ENCODE measurements at regions not wholly inside any gene's neighbourhood (a gene's known extent, or its start where the extent isn't known, plus 50 kb on each side); places are given as distances from the start of the nearest gene placed in this dataset.

DNA sequence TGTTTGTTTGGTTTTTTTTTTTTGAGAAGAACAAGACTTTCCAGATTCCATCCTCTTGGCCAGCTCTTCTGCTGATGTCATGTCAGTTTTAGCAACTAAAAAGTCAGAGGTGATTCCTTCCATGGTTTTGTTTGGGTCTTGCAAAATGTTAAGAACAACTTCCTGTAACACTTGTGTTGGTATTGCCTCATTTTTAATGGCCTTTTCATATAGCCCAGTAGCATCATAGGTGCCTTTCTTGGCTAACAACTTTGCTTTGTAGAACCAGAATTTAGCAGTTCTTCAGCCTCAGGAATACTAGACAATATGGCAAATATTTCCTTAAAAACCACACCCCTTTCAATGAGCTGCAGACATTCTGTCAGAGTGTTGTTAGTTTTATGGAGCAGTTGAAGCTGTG, 99.5 kb upstream of the SIRPG start:
- FAIRE-seq (no peak), DNase-seq (ENCODE audit: low read depth, low spot score) (no peak)
- no TSS peak for BruUV-seq (replicated peaks)
- H4K20me1 ChIP-seq (replicated peaks; ENCODE audit: control insufficient read depth, extremely low read depth, insufficient read depth, low read length), result no peaks in the 10 kb centered on the region
- H3K4me2 ChIP-seq (ENCODE audit: insufficient read depth, low read length), result no peak overlapping the region
- intact Hi-C loops (cut with micrococcal nuclease) (no loop called here), dilution Hi-C loops (cut with MboI; ENCODE audit: extremely low pct_ligation_motif_present, low sequenced_read_pairs) (no loop called here)
- H3K4me1 ChIP-seq (ENCODE audit: control insufficient read depth, extremely low read depth, insufficient read depth, low read length), result peaks cover 3% of the 10 kb centered on the region
- CTCF ChIA-PET, result interaction anchor here (0.9 to 2.1 kb wide), 3 partner anchors 9 to 253 kb away, joined by 3 to 8 read pairs (median 5); no protein-coding TSS in a partner anchor
- POLR2A ChIA-PET, result no interaction called here
- H3K4me3 ChIP-seq (replicated peaks in 1 of 3; ENCODE audit: insufficient read depth in 1 of 3, low read depth in 1 of 3, low read length in 3 of 3), result no peak overlapping the region
- H2AFZ ChIP-seq (ENCODE audit: low read depth, low read length), result no peak overlapping the region
- no peaks in the 10 kb centered on the region for H3K36me3 ChIP-seq (ENCODE audit: control insufficient read depth in 2 of 2, extremely low read depth in 1 of 2, insufficient read depth in 2 of 2, low read length in 2 of 2)
- no peaks in the 10 kb centered on the region for H3K9me1 ChIP-seq (replicated peaks; ENCODE audit: control insufficient read depth, extremely low read depth, insufficient read depth, low read length)
- TF ChIP-seq POLR2AphosphoS5 (IDR thresholded peaks at IDR 0.05; ENCODE audit: insufficient read depth, low read depth, low read length) (no peak), MYC (IDR thresholded peaks at IDR 0.05; ENCODE audit: low read depth, low read length) (no peak), FOS (IDR thresholded peaks at IDR 0.05; ENCODE audit: borderline replicate concordance, insufficient read depth, low read length) (no peak), GATA2 (IDR thresholded peaks at IDR 0.05; ENCODE audit: insufficient read depth, insufficient read length, low read depth, low read length) (no peak), JUN (IDR thresholded peaks at IDR 0.05; ENCODE audit: borderline replicate concordance, insufficient read depth, insufficient read length, low read depth) (no peak), EZH2 (IDR thresholded peaks at IDR 0.05; ENCODE audit: borderline replicate concordance, low read depth, low read length, severe bottlenecking) (no peak), CTCF (IDR thresholded peaks at IDR 0.05; ENCODE audit: extremely low read depth in 1 of 2, insufficient read depth in 1 of 2, low read depth in 1 of 2, low read length in 2 of 2) (no peak), POLR2A (IDR thresholded peaks at IDR 0.05; ENCODE audit: low read depth, low read length) (no peak)
- TF ChIP-seq, protein P1, sequence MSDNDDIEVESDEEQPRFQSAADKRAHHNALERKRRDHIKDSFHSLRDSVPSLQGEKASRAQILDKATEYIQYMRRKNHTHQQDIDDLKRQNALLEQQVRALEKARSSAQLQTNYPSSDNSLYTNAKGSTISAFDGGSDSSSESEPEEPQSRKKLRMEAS (IDR thresholded peaks at IDR 0.05; ENCODE audit: insufficient read depth, insufficient read length), result no peak
- no peaks in the 10 kb centered on the region for H3K79me2 ChIP-seq (ENCODE audit: control insufficient read depth, insufficient read depth, low read length)
- no peaks in the 10 kb centered on the region for H3K9me3 ChIP-seq (replicated peaks; ENCODE audit: control insufficient read depth, insufficient read depth, low read length)
- no peak overlapping the region for H3K9ac ChIP-seq (replicated peaks; ENCODE audit: extremely low read depth, insufficient read depth, low read length)
- H3K27me3 ChIP-seq (ENCODE audit: control insufficient read depth in 2 of 2, insufficient read depth in 2 of 2, low read length in 2 of 2), result peaks cover 7 to 11% of the 10 kb centered on the region in 2 experiments
- H3K27ac ChIP-seq (ENCODE audit: insufficient read depth, low read depth, low read length), result no peak overlapping the region

Measured in endothelial cell of umbilical vein (primary cell).